ENCODE measurements at regions not wholly inside any gene's neighbourhood (a gene's known extent, or its start where the extent isn't known, plus 50 kb on each side); places are given as distances from the start of the nearest gene placed in this dataset.

GRCh38 chr7:114343949-114344708, 70.5 kb upstream of the FOXP2 start:
- Histone ChIP-seq H3K4me1 (ENCODE audit: control insufficient read depth, extremely low read depth, insufficient read depth, low read length) (no peaks in the 10 kb centered on the region), H2AFZ (ENCODE audit: low read length) (no peak overlapping the region), H3K36me3 (ENCODE audit: control insufficient read depth, insufficient read depth, low read length) (no peaks in the 10 kb centered on the region), H4K20me1 (ENCODE audit: control insufficient read depth, extremely low read depth, insufficient read depth, low read length) (no peaks in the 10 kb centered on the region), H3K27ac (ENCODE audit: insufficient read depth, low read length) (no peak overlapping the region), H3K27me3 (ENCODE audit: control insufficient read depth, insufficient read depth, low read length) (no peaks in the 10 kb centered on the region), H3K79me2 (ENCODE audit: control insufficient read depth, insufficient read depth, low read length) (no peaks in the 10 kb centered on the region), H3K4me2 (ENCODE audit: extremely low read depth, insufficient read depth, low read length) (no peak overlapping the region), H3K4me3 (replicated peaks in 1 of 4; ENCODE audit: control extremely low read depth in 1 of 4, insufficient read depth in 1 of 4, low read depth in 3 of 4, low read length in 4 of 4) (no peak overlapping the region), H3K9me3 (ENCODE audit: control insufficient read depth, insufficient read depth, low read depth, low read length) (no peaks in the 10 kb centered on the region), H3K9ac (ENCODE audit: insufficient read depth, low read length) (no peak overlapping the region)
- TF ChIP-seq EZH2 (IDR thresholded peaks at IDR 0.05; ENCODE audit: low read length, missing control alignments) (no peak), CTCF (conservative IDR thresholded peaks at IDR 0.05 in 1 of 2, IDR thresholded peaks at IDR 0.05 in 1 of 2; ENCODE audit: low read depth in 1 of 2, low read length in 2 of 2) (no peak)
- DNase-seq (ENCODE audit: low read depth in 2 of 2): no peak

GRCh38 chr7:114342431-114343179, 72.0 kb upstream of the FOXP2 start:
- Histone ChIP-seq H3K4me3 (replicated peaks in 1 of 4; ENCODE audit: control extremely low read depth in 1 of 4, insufficient read depth in 1 of 4, low read depth in 3 of 4, low read length in 4 of 4) (no peak overlapping the region), H2AFZ (ENCODE audit: low read length) (no peak overlapping the region), H4K20me1 (ENCODE audit: control insufficient read depth, extremely low read depth, insufficient read depth, low read length) (no peaks in the 10 kb centered on the region), H3K9me3 (ENCODE audit: control insufficient read depth, insufficient read depth, low read depth, low read length) (no peaks in the 10 kb centered on the region), H3K27me3 (ENCODE audit: control insufficient read depth, insufficient read depth, low read length) (no peaks in the 10 kb centered on the region), H3K4me2 (ENCODE audit: extremely low read depth, insufficient read depth, low read length) (no peak overlapping the region), H3K79me2 (ENCODE audit: control insufficient read depth, insufficient read depth, low read length) (no peaks in the 10 kb centered on the region), H3K36me3 (ENCODE audit: control insufficient read depth, insufficient read depth, low read length) (no peaks in the 10 kb centered on the region), H3K9ac (ENCODE audit: insufficient read depth, low read length) (no peak overlapping the region), H3K27ac (ENCODE audit: insufficient read depth, low read length) (no peak overlapping the region), H3K4me1 (ENCODE audit: control insufficient read depth, extremely low read depth, insufficient read depth, low read length) (no peaks in the 10 kb centered on the region)
- TF ChIP-seq EZH2 (IDR thresholded peaks at IDR 0.05; ENCODE audit: low read length, missing control alignments): no peak
- no peak for DNase-seq (ENCODE audit: low read depth in 2 of 2)

GRCh38 chr7:114341648-114342047, 73.0 kb upstream of the FOXP2 start:
- no peak overlapping the region for H3K4me3 ChIP-seq (replicated peaks in 1 of 4; ENCODE audit: control extremely low read depth in 1 of 4, insufficient read depth in 1 of 4, low read depth in 3 of 4, low read length in 4 of 4)
- no peaks in the 10 kb centered on the region for H3K9me3 ChIP-seq (ENCODE audit: control insufficient read depth, insufficient read depth, low read depth, low read length)
- no peaks in the 10 kb centered on the region for H3K27me3 ChIP-seq (ENCODE audit: control insufficient read depth, insufficient read depth, low read length)
- no peaks in the 10 kb centered on the region for H3K4me1 ChIP-seq (ENCODE audit: control insufficient read depth, extremely low read depth, insufficient read depth, low read length)
- no peak for DNase-seq (ENCODE audit: low read depth in 2 of 2)
- H3K36me3 ChIP-seq (ENCODE audit: control insufficient read depth, insufficient read depth, low read length): no peaks in the 10 kb centered on the region
- H3K79me2 ChIP-seq (ENCODE audit: control insufficient read depth, insufficient read depth, low read length): no peaks in the 10 kb centered on the region
- H3K27ac ChIP-seq (ENCODE audit: insufficient read depth, low read length): no peak overlapping the region
- no peak overlapping the region for H3K4me2 ChIP-seq (ENCODE audit: extremely low read depth, insufficient read depth, low read length)
- H2AFZ ChIP-seq (ENCODE audit: low read length): no peak overlapping the region
- no peaks in the 10 kb centered on the region for H4K20me1 ChIP-seq (ENCODE audit: control insufficient read depth, extremely low read depth, insufficient read depth, low read length)
- TF ChIP-seq CTCF (conservative IDR thresholded peaks at IDR 0.05 in 1 of 2, IDR thresholded peaks at IDR 0.05 in 1 of 2; ENCODE audit: low read depth in 1 of 2, low read length in 2 of 2) (no peak), EZH2 (IDR thresholded peaks at IDR 0.05; ENCODE audit: low read length, missing control alignments) (no peak)
- H3K9ac ChIP-seq (ENCODE audit: insufficient read depth, low read length): no peak overlapping the region
